ENCODE measurements at regions not wholly inside any gene's neighbourhood (a gene's known extent, or its start where the extent isn't known, plus 50 kb on each side); places are given as distances from the start of the nearest gene placed in this dataset.

DNA sequence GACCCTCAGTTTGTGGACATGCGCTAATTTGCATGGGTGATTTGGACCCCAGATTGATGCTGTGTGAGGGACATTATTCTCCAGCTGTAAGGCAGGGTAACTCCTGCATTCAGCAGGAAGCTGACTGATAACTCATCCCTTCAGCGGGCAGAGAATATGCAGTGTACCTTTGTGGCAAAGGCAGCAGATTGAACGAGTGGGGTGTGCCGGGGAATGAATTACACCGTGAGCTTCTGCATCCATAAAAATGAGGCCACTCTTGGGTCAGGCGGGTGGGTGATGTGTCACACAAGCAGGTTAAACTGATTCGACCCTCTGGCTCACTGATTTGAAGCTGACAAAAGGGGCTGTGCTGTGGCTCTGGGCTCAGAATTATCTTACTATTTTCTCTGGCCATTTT, 128.9 kb upstream of the PMFBP1 start:
- no peak for TF ChIP-seq CTCF (IDR thresholded peaks at IDR 0.05; ENCODE audit: extremely low read depth, insufficient read depth, missing control alignments)
- no peak for DNase-seq (ENCODE audit: low spot score)
- in situ Hi-C loops (cut with MboI; ENCODE audit: low pct_unique_long_range_greater_than_20kb, low sequenced_read_pairs, unreplicated experiment) = no loop called here

DNA sequence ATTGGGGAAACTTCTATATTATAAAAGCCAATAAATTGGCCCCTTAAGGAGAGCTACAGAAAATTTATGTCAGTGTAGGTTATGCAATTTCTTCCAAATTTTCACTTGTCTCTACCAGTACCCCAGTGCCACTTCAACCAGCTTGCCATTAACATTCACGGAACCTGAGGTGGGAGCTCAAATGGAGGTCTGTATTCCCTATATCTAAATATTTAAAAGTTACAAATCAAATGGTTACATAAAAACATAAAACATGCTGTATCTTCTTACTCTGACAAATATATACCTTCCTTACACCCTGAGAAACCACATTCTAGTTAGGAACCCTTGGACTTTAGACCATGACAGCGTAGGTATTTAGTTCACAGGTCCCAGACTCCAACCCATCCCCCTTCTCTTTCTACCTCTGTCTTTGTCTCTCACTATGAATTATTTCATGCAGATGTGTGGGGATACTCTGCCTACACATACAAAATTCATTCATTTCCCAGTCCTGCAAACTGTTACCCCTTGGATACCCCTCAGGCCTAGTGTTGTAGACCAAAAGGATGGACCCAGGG, 127.8 kb upstream of the PMFBP1 start:
- DNase-seq (ENCODE audit: low spot score) = no peak
- in situ Hi-C loops (cut with MboI; ENCODE audit: low pct_unique_long_range_greater_than_20kb, low sequenced_read_pairs, unreplicated experiment) = no loop called here
- no peak for TF ChIP-seq CTCF (IDR thresholded peaks at IDR 0.05; ENCODE audit: extremely low read depth, insufficient read depth, missing control alignments)

DNA sequence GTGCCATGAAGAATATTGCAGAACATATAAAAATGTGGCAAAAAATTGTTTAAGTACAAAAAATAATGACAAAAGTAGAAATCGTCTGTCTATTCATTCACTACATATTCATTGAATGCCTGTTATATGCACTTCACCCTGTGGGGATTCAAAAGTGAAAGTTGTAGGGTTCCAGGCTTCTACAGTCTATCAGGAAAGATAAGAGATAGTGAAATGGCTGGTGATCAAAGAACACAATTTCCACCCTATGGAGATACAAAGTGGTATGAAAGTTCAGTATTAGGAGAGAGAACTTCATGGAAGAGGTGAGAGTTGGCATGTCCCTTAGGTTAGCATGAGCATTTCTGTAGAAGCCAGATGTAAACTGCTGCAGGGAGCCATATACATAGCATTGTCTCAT, 127.0 kb upstream of the PMFBP1 start:
- no peak for DNase-seq (ENCODE audit: low spot score)
- TF ChIP-seq CTCF (IDR thresholded peaks at IDR 0.05; ENCODE audit: extremely low read depth, insufficient read depth, missing control alignments) = no peak
- in situ Hi-C loops (cut with MboI; ENCODE audit: low pct_unique_long_range_greater_than_20kb, low sequenced_read_pairs, unreplicated experiment) = no loop called here

DNA sequence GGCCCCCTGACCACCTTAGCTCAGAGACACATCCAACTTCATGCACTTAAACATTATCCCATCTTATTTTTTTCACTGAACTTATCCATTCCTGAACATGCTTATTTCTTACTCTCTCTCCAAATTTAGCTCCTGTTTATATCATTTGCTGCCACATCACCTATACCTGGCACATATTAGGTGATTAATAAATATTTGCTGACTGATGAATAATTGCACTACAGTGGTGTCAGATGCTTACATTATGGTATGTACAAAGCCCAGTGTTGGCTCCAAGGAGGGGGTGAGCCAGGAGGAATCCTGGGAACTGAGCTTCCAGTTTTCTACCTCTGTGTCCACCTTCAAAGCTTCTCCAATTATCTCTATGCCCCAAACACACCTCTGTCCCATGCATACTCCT, 124.0 kb upstream of the PMFBP1 start:
- no peak for TF ChIP-seq CTCF (IDR thresholded peaks at IDR 0.05; ENCODE audit: extremely low read depth, insufficient read depth, missing control alignments)
- no peak for DNase-seq (ENCODE audit: low spot score)
- in situ Hi-C loops (cut with MboI; ENCODE audit: low pct_unique_long_range_greater_than_20kb, low sequenced_read_pairs, unreplicated experiment) = no loop called here

DNA sequence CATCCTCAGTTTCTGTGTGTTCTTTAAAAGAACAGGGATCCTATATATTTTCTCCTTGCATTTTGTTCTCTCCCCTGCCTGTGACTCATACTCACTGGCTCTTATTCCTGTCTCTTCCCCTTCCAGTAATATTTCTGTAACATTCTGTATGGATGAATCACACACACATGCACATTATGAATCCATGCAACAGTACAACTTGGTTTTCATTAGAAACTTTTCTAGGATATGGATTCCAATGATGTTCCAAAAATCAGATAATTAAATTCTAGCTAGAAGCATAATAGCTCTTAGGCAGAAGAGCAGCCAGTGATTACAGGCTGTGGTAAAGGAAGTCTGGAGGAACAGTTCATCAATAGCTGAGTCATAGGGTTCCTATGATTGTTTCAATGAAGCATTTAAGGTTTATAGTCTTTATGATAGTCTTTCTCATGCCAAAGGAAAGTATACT, 119.6 kb upstream of the PMFBP1 start:
- DNase-seq (ENCODE audit: low spot score) = no peak
- TF ChIP-seq CTCF (IDR thresholded peaks at IDR 0.05; ENCODE audit: extremely low read depth, insufficient read depth, missing control alignments) = no peak
- in situ Hi-C loops (cut with MboI; ENCODE audit: low pct_unique_long_range_greater_than_20kb, low sequenced_read_pairs, unreplicated experiment) = no loop called here

DNA sequence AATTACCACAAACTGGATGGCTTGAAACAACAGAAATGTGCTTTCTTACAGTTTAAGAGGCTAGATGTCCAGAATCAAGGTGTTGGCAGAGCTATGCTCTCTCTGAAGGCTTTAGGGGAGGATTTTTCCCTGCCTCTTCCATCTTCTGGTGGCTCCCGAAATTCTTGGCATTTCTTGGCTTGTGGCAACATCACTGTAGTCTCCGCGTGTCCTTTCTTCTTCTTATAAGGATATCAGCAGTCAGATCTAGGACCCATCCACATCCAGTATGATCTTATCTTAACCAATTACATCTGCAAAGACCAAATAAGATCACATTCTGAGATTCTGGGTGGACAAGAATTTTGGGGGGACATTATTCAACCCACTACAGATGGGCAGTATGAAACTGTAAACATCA, 119.2 kb upstream of the PMFBP1 start:
- no peak for DNase-seq (ENCODE audit: low spot score)
- in situ Hi-C loops (cut with MboI; ENCODE audit: low pct_unique_long_range_greater_than_20kb, low sequenced_read_pairs, unreplicated experiment) = no loop called here
- no peak for TF ChIP-seq CTCF (IDR thresholded peaks at IDR 0.05; ENCODE audit: extremely low read depth, insufficient read depth, missing control alignments)

DNA sequence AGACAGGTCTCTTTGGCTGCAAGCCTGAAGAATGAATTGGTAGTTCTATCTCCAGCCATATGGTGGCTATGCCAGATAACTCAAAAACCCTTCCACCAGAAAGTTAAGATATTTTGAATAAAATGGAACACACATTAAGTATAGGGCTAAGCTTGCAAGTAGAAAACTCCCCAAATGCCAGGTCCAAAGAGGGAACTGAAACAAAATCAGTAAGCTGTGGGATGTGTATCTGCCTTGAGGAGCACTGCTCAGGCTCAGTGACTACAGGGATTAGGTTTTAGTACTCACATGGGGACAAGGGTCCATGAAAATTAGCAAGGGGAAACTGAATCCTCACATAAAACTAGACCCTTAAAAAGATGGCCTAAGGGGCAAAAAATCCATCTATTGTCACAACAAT, 115.7 kb upstream of the PMFBP1 start:
- no peak for DNase-seq (ENCODE audit: low spot score)
- in situ Hi-C loops (cut with MboI; ENCODE audit: low pct_unique_long_range_greater_than_20kb, low sequenced_read_pairs, unreplicated experiment) = no loop called here
- no peak for TF ChIP-seq CTCF (IDR thresholded peaks at IDR 0.05; ENCODE audit: extremely low read depth, insufficient read depth, missing control alignments)

All from GM13977 (cell line).